Sigmoid colon (tissue), 4 donors: ENCODE measurements at regions not wholly inside any gene's neighbourhood (a gene's known extent, or its start where the extent isn't known, plus 50 kb on each side); places are given as distances from the start of the nearest gene placed in this dataset.

Experiments
- CTCF ChIP-seq, 4 experiments: fragments of 450-650 bp in 3 of 4; fragments of 200-600 bp in 1 of 4; IDR thresholded peaks; one replicate each; pipeline ENCODE4 v1.5.1; 2016 to 2019; ENCODE audit warnings: antibody characterized with exemption in 4 of 4, mild to moderate bottlenecking in 3 of 4, moderate library complexity in 2 of 4
- POLR2AphosphoS5 ChIP-seq, 4 donors: sonication (generic); formaldehyde crosslinking; IDR thresholded peaks; one replicate each; pipeline ENCODE4 v1.6.1; 2017; ENCODE audit warnings: antibody characterized with exemption in 4 of 4

GRCh38 chr17:22511431-22511830 lies 819.1 kb downstream of the KCNJ18 start:
- TF ChIP-seq CTCF (IDR thresholded peaks at IDR 0.05) (no peak), POLR2AphosphoS5 (IDR thresholded peaks at IDR 0.05) (no peak)
